ENCODE measurements at regions not wholly inside any gene's neighbourhood (a gene's known extent, or its start where the extent isn't known, plus 50 kb on each side); places are given as distances from the start of the nearest gene placed in this dataset.

- TF ChIP-seq POLR2AphosphoS5 (IDR thresholded peaks at IDR 0.05) (no peak), POLR2A (IDR thresholded peaks at IDR 0.05) (no peak), EP300 (IDR thresholded peaks at IDR 0.05; ENCODE audit: low read depth) (no peak)
- TF ChIP-seq, protein P1, sequence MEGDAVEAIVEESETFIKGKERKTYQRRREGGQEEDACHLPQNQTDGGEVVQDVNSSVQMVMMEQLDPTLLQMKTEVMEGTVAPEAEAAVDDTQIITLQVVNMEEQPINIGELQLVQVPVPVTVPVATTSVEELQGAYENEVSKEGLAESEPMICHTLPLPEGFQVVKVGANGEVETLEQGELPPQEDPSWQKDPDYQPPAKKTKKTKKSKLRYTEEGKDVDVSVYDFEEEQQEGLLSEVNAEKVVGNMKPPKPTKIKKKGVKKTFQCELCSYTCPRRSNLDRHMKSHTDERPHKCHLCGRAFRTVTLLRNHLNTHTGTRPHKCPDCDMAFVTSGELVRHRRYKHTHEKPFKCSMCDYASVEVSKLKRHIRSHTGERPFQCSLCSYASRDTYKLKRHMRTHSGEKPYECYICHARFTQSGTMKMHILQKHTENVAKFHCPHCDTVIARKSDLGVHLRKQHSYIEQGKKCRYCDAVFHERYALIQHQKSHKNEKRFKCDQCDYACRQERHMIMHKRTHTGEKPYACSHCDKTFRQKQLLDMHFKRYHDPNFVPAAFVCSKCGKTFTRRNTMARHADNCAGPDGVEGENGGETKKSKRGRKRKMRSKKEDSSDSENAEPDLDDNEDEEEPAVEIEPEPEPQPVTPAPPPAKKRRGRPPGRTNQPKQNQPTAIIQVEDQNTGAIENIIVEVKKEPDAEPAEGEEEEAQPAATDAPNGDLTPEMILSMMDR (IDR thresholded peaks at IDR 0.05): no peak
These were observed 324.1 kb downstream of the TCERG1L start for GRCh38 chr10:130987401-130987800.
